SK-N-SH treated with all-trans-retinoic acid at 6 μM for 48 hours (cell line): ENCODE measurements at regions not wholly inside any gene's neighbourhood (a gene's known extent, or its start where the extent isn't known, plus 50 kb on each side); places are given as distances from the start of the nearest gene placed in this dataset.
"Not testable (repeated sequence)": the region's sequence is repeated elsewhere in the genome, so short reads cannot be mapped to it uniquely, and the experiment has no call there.

Source experiments
- BACH2 ChIP-seq: fragments of 250-450 bp; sonication (Bioruptor Pico); IDR thresholded peaks from 2 replicates; pipeline ENCODE4 v1.9.0; 2021; ENCODE audit warnings: mild to moderate bottlenecking, borderline replicate concordance
- CSDC2 ChIP-seq: fragments of 250-450 bp; sonication (Bioruptor Pico); IDR thresholded peaks from 2 replicates; pipeline ENCODE4 v1.5.0; 2020; ENCODE audit warnings: mild to moderate bottlenecking, moderate library complexity
- ESRRG ChIP-seq: fragments of 250-450 bp; sonication (Bioruptor Pico); IDR thresholded peaks from 2 replicates; pipeline ENCODE4 v1.6.1; 2021; ENCODE audit warnings: mild to moderate bottlenecking
- ISL1 ChIP-seq: fragments of 250-450 bp; sonication (Bioruptor Pico); IDR thresholded peaks from 2 replicates; pipeline ENCODE4 v2.1.2; 2022; ENCODE audit warnings: mild to moderate bottlenecking, moderate library complexity
- OSR1 ChIP-seq: fragments of 250-450 bp; sonication (Bioruptor Pico); IDR thresholded peaks from 2 replicates; pipeline ENCODE4 v1.8.0; 2022; ENCODE audit warnings: moderate library complexity, mild to moderate bottlenecking, inconsistent platforms
- POU6F1 ChIP-seq: fragments of 250-450 bp; sonication (Bioruptor Pico); IDR thresholded peaks from 2 replicates; pipeline ENCODE4 v1.8.0; 2021; ENCODE audit warnings: low read depth, mild to moderate bottlenecking, moderate library complexity, borderline replicate concordance
- SNAI2 ChIP-seq: fragments of 250-450 bp; sonication (Bioruptor Pico); IDR thresholded peaks from 2 replicates; pipeline ENCODE4 v1.5.0; 2020; ENCODE audit warnings: mild to moderate bottlenecking, moderate library complexity
- ZNF8 ChIP-seq: fragments of 450-650 bp; formaldehyde crosslinking; IDR thresholded peaks from 2 replicates; pipeline ENCODE4 v1.5.0; 2020; ENCODE audit warnings: mild to moderate bottlenecking, moderate library complexity

GRCh38 chr1:173330952-173331548 is 123.9 kb upstream of the TNFSF4 start:
- TF ChIP-seq CSDC2; POU6F1 (CRISPR knock-in tag); ZNF8 (CRISPR knock-in tag); OSR1; ISL1; BACH2 (CRISPR knock-in tag); ESRRG (CRISPR knock-in tag); SNAI2: not testable (repeated sequence)
